Keratinocyte (primary cell): ENCODE measurements at regions not wholly inside any gene's neighbourhood (a gene's known extent, or its start where the extent isn't known, plus 50 kb on each side); places are given as distances from the start of the nearest gene placed in this dataset.

Source experiments
- CTCF ChIP-seq, 3 experiments: IDR thresholded peaks in 1 of 3; conservative IDR thresholded peaks in 1 of 3; optimal IDR thresholded peaks in 1 of 3; 2 replicates in 2 of 3; 3 replicates in 1 of 3; pipeline versions ENCODE3 to v1.5.1; 2011; ENCODE audit warnings: low read length in 3 of 3, mild to moderate bottlenecking in 3 of 3, moderate library complexity in 2 of 3, control low read depth in 1 of 3, inconsistent platforms in 1 of 3; ENCODE audit not compliant: insufficient read depth in 2 of 3; ENCODE audit errors: extremely low read depth in 1 of 3
- EZH2 ChIP-seq: IDR thresholded peaks from one replicate; pipeline ENCODE4 v1.6.1; 2012; ENCODE audit warnings: inconsistent platforms, mild to moderate bottlenecking, low read length, moderate library complexity

- TF ChIP-seq CTCF (optimal IDR thresholded peaks at IDR 0.05 in 1 of 3, IDR thresholded peaks at IDR 0.05 in 1 of 3, conservative IDR thresholded peaks at IDR 0.05 in 1 of 3; ENCODE audit: extremely low read depth in 1 of 3, insufficient read depth in 2 of 3, low read length in 3 of 3) (no peak), EZH2 (no peak)
These were observed 404.8 kb downstream of the CDH2 start for GRCh38 chr18:27772081-27772480.
